ENCODE measurements at regions not wholly inside any gene's neighbourhood (a gene's known extent, or its start where the extent isn't known, plus 50 kb on each side); places are given as distances from the start of the nearest gene placed in this dataset.

DNA sequence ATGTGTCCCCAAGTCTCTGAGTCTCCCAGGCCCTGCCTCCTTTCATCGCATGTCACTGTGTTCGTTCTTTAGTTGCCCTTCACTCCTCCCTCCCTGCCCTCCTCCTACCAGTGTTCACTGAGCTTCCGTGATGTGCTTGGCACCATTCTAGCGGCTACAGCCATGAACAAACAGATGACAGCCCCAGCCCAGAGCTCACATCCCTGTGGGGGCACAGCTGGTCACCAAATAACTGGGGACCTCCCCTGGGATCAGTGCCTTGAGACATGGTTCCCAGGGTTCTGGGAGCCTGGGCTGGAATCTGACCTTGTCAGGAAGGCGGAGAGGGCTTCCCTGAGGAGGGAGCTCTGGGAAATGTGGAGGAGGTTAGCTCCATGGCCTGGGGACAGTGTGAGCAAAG, 320.7 kb downstream of the PTPRU start:
- DNase-seq (ENCODE audit: low spot score) (no peak), ATAC-seq (no peak), FAIRE-seq (no peak)
- in situ Hi-C loops (cut with HindIII; ENCODE audit: extremely low pct_ligation_motif_present, low pct_unique_long_range_greater_than_20kb) = no loop called here
- H3K4me3 ChIP-seq (replicated peaks in 1 of 3; ENCODE audit: insufficient read depth in 1 of 3, low read depth in 2 of 3, low read length in 3 of 3) = no peak overlapping the region
- intact Hi-C loops (cut with micrococcal nuclease; ENCODE audit: unreplicated experiment) = no loop called here
- no peak overlapping the region for H3K27ac ChIP-seq (ENCODE audit: extremely low read length, insufficient read depth, low read length)
- no peaks in the 10 kb centered on the region for H3K79me2 ChIP-seq (ENCODE audit: insufficient read depth, low read length)
- no peaks in the 10 kb centered on the region for H3K4me1 ChIP-seq (ENCODE audit: insufficient read depth, low read length)
- H4K20me1 ChIP-seq (ENCODE audit: insufficient read depth, low read length) = no peaks in the 10 kb centered on the region
- no TSS peak for BruUV-seq (replicated peaks)
- no peaks in the 10 kb centered on the region; a peak in 1 of 5 replicates for H3K27me3 ChIP-seq (ENCODE audit: control insufficient read depth in 1 of 2, insufficient read depth in 2 of 2, low read length in 2 of 2)
- 34% methylated on average over 5 of the region's 5 CpGs for WGBS (ENCODE audit: low lambda C conversion rate)
- H3K9ac ChIP-seq (ENCODE audit: insufficient read depth, low read depth, low read length) = no peak overlapping the region
- peaks cover 6% of the 10 kb centered on the region for H3K9me3 ChIP-seq (ENCODE audit: low read length)
- H3K4me2 ChIP-seq (ENCODE audit: low read depth, low read length) = no peak overlapping the region
- H3K36me3 ChIP-seq (replicated peaks in 1 of 2; ENCODE audit: control insufficient read depth in 1 of 2, insufficient read depth in 2 of 2, low read length in 2 of 2) = no peaks in the 10 kb centered on the region
- no peak overlapping the region for H2AFZ ChIP-seq (ENCODE audit: low read length)
- CTCF ChIA-PET (ENCODE audit: low intra/inter-chr PET ratio, low total read pairs) = no interaction called here
- POLR2A ChIA-PET = no interaction called here
- TF ChIP-seq, protein P1, sequence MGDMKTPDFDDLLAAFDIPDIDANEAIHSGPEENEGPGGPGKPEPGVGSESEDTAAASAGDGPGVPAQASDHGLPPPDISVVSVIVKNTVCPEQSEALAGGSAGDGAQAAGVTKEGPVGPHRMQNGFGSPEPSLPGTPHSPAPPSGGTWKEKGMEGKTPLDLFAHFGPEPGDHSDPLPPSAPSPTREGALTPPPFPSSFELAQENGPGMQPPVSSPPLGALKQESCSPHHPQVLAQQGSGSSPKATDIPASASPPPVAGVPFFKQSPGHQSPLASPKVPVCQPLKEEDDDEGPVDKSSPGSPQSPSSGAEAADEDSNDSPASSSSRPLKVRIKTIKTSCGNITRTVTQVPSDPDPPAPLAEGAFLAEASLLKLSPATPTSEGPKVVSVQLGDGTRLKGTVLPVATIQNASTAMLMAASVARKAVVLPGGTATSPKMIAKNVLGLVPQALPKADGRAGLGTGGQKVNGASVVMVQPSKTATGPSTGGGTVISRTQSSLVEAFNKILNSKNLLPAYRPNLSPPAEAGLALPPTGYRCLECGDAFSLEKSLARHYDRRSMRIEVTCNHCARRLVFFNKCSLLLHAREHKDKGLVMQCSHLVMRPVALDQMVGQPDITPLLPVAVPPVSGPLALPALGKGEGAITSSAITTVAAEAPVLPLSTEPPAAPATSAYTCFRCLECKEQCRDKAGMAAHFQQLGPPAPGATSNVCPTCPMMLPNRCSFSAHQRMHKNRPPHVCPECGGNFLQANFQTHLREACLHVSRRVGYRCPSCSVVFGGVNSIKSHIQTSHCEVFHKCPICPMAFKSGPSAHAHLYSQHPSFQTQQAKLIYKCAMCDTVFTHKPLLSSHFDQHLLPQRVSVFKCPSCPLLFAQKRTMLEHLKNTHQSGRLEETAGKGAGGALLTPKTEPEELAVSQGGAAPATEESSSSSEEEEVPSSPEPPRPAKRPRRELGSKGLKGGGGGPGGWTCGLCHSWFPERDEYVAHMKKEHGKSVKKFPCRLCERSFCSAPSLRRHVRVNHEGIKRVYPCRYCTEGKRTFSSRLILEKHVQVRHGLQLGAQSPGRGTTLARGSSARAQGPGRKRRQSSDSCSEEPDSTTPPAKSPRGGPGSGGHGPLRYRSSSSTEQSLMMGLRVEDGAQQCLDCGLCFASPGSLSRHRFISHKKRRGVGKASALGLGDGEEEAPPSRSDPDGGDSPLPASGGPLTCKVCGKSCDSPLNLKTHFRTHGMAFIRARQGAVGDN (CRISPR knock-in tag; IDR thresholded peaks at IDR 0.05) = no peak
- TF ChIP-seq ELK4 (CRISPR knock-in tag; IDR thresholded peaks at IDR 0.05; ENCODE audit: borderline replicate concordance) (no peak), GZF1 (CRISPR knock-in tag; IDR thresholded peaks at IDR 0.05) (no peak), ZSCAN30 (CRISPR knock-in tag; IDR thresholded peaks at IDR 0.05) (no peak), ZNF232 (CRISPR knock-in tag; IDR thresholded peaks at IDR 0.05; ENCODE audit: borderline replicate concordance) (no peak), SP140L (CRISPR knock-in tag; IDR thresholded peaks at IDR 0.05; ENCODE audit: borderline replicate concordance) (no peak), ARID2 (CRISPR knock-in tag; IDR thresholded peaks at IDR 0.05; ENCODE audit: borderline replicate concordance) (no peak), SRSF4 (IDR thresholded peaks at IDR 0.05; ENCODE audit: low read depth, low read length, poor library complexity, severe bottlenecking) (no peak), SALL2 (CRISPR knock-in tag; IDR thresholded peaks at IDR 0.05) (no peak), ZNF839 (CRISPR knock-in tag; IDR thresholded peaks at IDR 0.05; ENCODE audit: borderline replicate concordance) (no peak), POLR2AphosphoS5 (IDR thresholded peaks at IDR 0.05; ENCODE audit: low read depth, low read length) (no peak), HMG20B (CRISPR knock-in tag; conservative IDR thresholded peaks at IDR 0.05) (no peak), ZBTB49 (CRISPR knock-in tag; IDR thresholded peaks at IDR 0.05; ENCODE audit: borderline replicate concordance) (no peak)
- TF ChIP-seq, protein P2, sequence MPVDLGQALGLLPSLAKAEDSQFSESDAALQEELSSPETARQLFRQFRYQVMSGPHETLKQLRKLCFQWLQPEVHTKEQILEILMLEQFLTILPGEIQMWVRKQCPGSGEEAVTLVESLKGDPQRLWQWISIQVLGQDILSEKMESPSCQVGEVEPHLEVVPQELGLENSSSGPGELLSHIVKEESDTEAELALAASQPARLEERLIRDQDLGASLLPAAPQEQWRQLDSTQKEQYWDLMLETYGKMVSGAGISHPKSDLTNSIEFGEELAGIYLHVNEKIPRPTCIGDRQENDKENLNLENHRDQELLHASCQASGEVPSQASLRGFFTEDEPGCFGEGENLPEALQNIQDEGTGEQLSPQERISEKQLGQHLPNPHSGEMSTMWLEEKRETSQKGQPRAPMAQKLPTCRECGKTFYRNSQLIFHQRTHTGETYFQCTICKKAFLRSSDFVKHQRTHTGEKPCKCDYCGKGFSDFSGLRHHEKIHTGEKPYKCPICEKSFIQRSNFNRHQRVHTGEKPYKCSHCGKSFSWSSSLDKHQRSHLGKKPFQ (CRISPR knock-in tag; IDR thresholded peaks at IDR 0.05; ENCODE audit: insufficient replicate concordance) = no peak
